ENCODE measurements at regions not wholly inside any gene's neighbourhood (a gene's known extent, or its start where the extent isn't known, plus 50 kb on each side); places are given as distances from the start of the nearest gene placed in this dataset.

GRCh38 chr13:90645582-90645981 lies 701.9 kb upstream of the MIR17HG start:
- Histone ChIP-seq H3K36me3 (no peaks in the 10 kb centered on the region), H3K4me3 (no peak overlapping the region), H3K4me2 (no peak overlapping the region), H3K27ac (no peak overlapping the region), H4K20me1 (ENCODE audit: low read depth) (no peaks in the 10 kb centered on the region), H3K9me3 (ENCODE audit: low read depth) (no peaks in the 10 kb centered on the region), H3K79me2 (ENCODE audit: low read depth) (no peaks in the 10 kb centered on the region), H2AFZ (replicated peaks) (no peak overlapping the region), H3F3A (ENCODE audit: low read depth) (no peaks in the 10 kb centered on the region), H3K9ac (no peak overlapping the region), H3K27me3 (no peaks in the 10 kb centered on the region), H3K4me1 (no peaks in the 10 kb centered on the region)
- Mint-ChIP-seq H3K9me3 (peaks cover 12% of the 10 kb centered on the region), H3K4me1 (no peaks in the 10 kb centered on the region), H3K27ac (no peak overlapping the region), H3K4me3 (no peak overlapping the region), H3K36me3 (peaks cover 2% of the 10 kb centered on the region), H3K27me3 (ENCODE audit: insufficient read depth, low read depth) (peaks cover 3% of the 10 kb centered on the region)
- TF ChIP-seq EZH2 (IDR thresholded peaks at IDR 0.05) = no peak
- TF ChIP-seq EZH2phosphoT487 (IDR thresholded peaks at IDR 0.05) = no peak
- TF ChIP-seq CTCF (IDR thresholded peaks at IDR 0.05) = no peak
- no peak for DNase-seq (ENCODE audit: low spot score)

GRCh38 chr13:90648497-90648896 lies 699.0 kb upstream of the MIR17HG start:
- Histone ChIP-seq H3K4me1 (no peaks in the 10 kb centered on the region), H3K9me3 (ENCODE audit: low read depth) (no peaks in the 10 kb centered on the region), H3K9ac (no peak overlapping the region), H3F3A (ENCODE audit: low read depth) (no peaks in the 10 kb centered on the region), H3K4me3 (no peak overlapping the region), H3K36me3 (no peaks in the 10 kb centered on the region), H3K79me2 (ENCODE audit: low read depth) (no peaks in the 10 kb centered on the region), H3K27me3 (no peaks in the 10 kb centered on the region), H3K27ac (no peak overlapping the region), H4K20me1 (ENCODE audit: low read depth) (no peaks in the 10 kb centered on the region), H2AFZ (replicated peaks) (no peak overlapping the region), H3K4me2 (no peak overlapping the region)
- Mint-ChIP-seq H3K4me3 (no peak overlapping the region), H3K27me3 (ENCODE audit: insufficient read depth, low read depth) (peaks cover 2% of the 10 kb centered on the region), H3K36me3 (peaks cover 7% of the 10 kb centered on the region), H3K4me1 (no peaks in the 10 kb centered on the region), H3K9me3 (peaks cover 29% of the 10 kb centered on the region), H3K27ac (no peak overlapping the region)
- TF ChIP-seq CTCF (IDR thresholded peaks at IDR 0.05) (no peak), EZH2 (IDR thresholded peaks at IDR 0.05) (no peak), EZH2phosphoT487 (IDR thresholded peaks at IDR 0.05) (no peak)
- no peak for DNase-seq (ENCODE audit: low spot score)

GRCh38 chr13:90652036-90652435 lies 695.5 kb upstream of the MIR17HG start:
- Histone ChIP-seq H3K4me3 (no peak overlapping the region), H3K27me3 (no peaks in the 10 kb centered on the region), H3K4me2 (no peak overlapping the region), H2AFZ (replicated peaks) (no peak overlapping the region), H3K27ac (no peak overlapping the region), H4K20me1 (ENCODE audit: low read depth) (no peaks in the 10 kb centered on the region), H3K9me3 (ENCODE audit: low read depth) (no peaks in the 10 kb centered on the region), H3F3A (ENCODE audit: low read depth) (no peaks in the 10 kb centered on the region), H3K4me1 (no peaks in the 10 kb centered on the region), H3K36me3 (no peaks in the 10 kb centered on the region), H3K79me2 (ENCODE audit: low read depth) (no peaks in the 10 kb centered on the region), H3K9ac (no peak overlapping the region)
- H3K9me3 Mint-ChIP-seq = peaks cover 20% of the 10 kb centered on the region
- H3K36me3 Mint-ChIP-seq = peaks cover 5% of the 10 kb centered on the region
- no peak overlapping the region for H3K27ac Mint-ChIP-seq
- no peak for DNase-seq (ENCODE audit: low spot score)
- TF ChIP-seq CTCF (IDR thresholded peaks at IDR 0.05) = no peak
- TF ChIP-seq EZH2phosphoT487 (IDR thresholded peaks at IDR 0.05) = no peak
- TF ChIP-seq EZH2 (IDR thresholded peaks at IDR 0.05) = no peak
- H3K4me1 Mint-ChIP-seq = no peaks in the 10 kb centered on the region
- no peaks in the 10 kb centered on the region for H3K27me3 Mint-ChIP-seq (ENCODE audit: insufficient read depth, low read depth)
- no peak overlapping the region for H3K4me3 Mint-ChIP-seq

Measured in neural progenitor cell (in vitro differentiated cells).